NB4 (cell line): ENCODE measurements at regions not wholly inside any gene's neighbourhood (a gene's known extent, or its start where the extent isn't known, plus 50 kb on each side); places are given as distances from the start of the nearest gene placed in this dataset.

Source experiments
- MYC ChIP-seq: IDR thresholded peaks from 2 replicates; pipeline ENCODE4 v1.6.1; 2011; ENCODE audit warnings: low read depth, low read length
- POLR2A ChIP-seq: IDR thresholded peaks from 2 replicates; pipeline ENCODE4 v1.6.1; 2011; ENCODE audit warnings: mild to moderate bottlenecking; ENCODE audit not compliant: insufficient read length; ENCODE audit errors: extremely low read depth
- TF ChIP-seq, protein P1 (sequence below): IDR thresholded peaks from one replicate; pipeline ENCODE4 v1.5.1; 2012; ENCODE audit warnings: low read depth, low read length
- TF ChIP-seq, protein P2 (sequence below): IDR thresholded peaks from 2 replicates; pipeline ENCODE4 v1.6.1; 2011; ENCODE audit warnings: low read depth, low read length

DNA sequence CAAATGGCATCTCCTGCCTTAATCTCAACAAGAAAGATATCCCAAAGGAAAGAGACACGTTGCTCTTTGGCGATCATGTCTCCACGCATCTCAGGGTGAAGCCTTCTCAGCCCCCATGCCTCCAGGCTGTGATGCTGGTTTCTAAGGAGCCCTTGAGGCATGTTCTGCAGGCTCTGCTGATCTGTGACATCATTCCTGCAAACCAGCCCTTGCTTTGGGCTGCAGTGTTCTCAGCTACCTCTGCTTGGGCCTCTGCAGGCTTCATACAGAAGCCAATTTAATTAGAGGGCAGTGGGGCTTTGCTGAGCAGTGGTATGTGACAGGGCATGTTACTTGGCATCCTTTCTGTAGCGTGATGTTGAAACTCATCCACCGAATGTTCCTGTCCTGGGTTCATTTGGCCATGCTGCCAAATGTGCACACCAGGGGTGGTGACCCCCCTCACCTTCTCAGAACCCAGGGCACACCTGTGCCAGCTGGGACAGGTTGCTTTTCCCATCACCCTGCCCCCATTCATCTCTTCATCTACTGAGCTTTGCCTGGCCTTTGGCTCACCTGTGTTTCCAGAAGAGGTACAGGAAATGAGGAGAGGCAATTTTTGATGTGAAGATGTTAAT is 230.9 kb downstream of the TEX29 start:
- TF ChIP-seq, protein P1, sequence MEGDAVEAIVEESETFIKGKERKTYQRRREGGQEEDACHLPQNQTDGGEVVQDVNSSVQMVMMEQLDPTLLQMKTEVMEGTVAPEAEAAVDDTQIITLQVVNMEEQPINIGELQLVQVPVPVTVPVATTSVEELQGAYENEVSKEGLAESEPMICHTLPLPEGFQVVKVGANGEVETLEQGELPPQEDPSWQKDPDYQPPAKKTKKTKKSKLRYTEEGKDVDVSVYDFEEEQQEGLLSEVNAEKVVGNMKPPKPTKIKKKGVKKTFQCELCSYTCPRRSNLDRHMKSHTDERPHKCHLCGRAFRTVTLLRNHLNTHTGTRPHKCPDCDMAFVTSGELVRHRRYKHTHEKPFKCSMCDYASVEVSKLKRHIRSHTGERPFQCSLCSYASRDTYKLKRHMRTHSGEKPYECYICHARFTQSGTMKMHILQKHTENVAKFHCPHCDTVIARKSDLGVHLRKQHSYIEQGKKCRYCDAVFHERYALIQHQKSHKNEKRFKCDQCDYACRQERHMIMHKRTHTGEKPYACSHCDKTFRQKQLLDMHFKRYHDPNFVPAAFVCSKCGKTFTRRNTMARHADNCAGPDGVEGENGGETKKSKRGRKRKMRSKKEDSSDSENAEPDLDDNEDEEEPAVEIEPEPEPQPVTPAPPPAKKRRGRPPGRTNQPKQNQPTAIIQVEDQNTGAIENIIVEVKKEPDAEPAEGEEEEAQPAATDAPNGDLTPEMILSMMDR, result no peak
- TF ChIP-seq POLR2A, result no peak
- TF ChIP-seq MYC, result no peak
- TF ChIP-seq, protein P2, sequence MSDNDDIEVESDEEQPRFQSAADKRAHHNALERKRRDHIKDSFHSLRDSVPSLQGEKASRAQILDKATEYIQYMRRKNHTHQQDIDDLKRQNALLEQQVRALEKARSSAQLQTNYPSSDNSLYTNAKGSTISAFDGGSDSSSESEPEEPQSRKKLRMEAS, result no peak
